ENCODE measurements at regions not wholly inside any gene's neighbourhood (a gene's known extent, or its start where the extent isn't known, plus 50 kb on each side); places are given as distances from the start of the nearest gene placed in this dataset.

- DNase-seq: no peak
- Histone ChIP-seq H3K9me3 (no peaks in the 10 kb centered on the region), H3K36me3 (no peaks in the 10 kb centered on the region), H3K27me3 (no peaks in the 10 kb centered on the region), H3K4me3 (no peak overlapping the region), H3K4me1 (no peaks in the 10 kb centered on the region), H3K27ac (no peak overlapping the region)
- 60 to 64% methylated on average over 2 of the region's 2 CpGs for whole genome bisulfite sequencing, 2 donors
- TF ChIP-seq, protein P1, sequence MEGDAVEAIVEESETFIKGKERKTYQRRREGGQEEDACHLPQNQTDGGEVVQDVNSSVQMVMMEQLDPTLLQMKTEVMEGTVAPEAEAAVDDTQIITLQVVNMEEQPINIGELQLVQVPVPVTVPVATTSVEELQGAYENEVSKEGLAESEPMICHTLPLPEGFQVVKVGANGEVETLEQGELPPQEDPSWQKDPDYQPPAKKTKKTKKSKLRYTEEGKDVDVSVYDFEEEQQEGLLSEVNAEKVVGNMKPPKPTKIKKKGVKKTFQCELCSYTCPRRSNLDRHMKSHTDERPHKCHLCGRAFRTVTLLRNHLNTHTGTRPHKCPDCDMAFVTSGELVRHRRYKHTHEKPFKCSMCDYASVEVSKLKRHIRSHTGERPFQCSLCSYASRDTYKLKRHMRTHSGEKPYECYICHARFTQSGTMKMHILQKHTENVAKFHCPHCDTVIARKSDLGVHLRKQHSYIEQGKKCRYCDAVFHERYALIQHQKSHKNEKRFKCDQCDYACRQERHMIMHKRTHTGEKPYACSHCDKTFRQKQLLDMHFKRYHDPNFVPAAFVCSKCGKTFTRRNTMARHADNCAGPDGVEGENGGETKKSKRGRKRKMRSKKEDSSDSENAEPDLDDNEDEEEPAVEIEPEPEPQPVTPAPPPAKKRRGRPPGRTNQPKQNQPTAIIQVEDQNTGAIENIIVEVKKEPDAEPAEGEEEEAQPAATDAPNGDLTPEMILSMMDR (IDR thresholded peaks at IDR 0.05): no peak
- TF ChIP-seq EP300 (IDR thresholded peaks at IDR 0.05) (no peak), POLR2AphosphoS5 (IDR thresholded peaks at IDR 0.05) (no peak), POLR2A (IDR thresholded peaks at IDR 0.05) (no peak)
- no peak for ATAC-seq (ENCODE audit: low FRiP score in 2 of 2)
These were observed 617.6 kb downstream of the CPS1 start for GRCh38 chr2:211174021-211174420.

- TF ChIP-seq POLR2A (IDR thresholded peaks at IDR 0.05): no peak
- TF ChIP-seq EP300 (IDR thresholded peaks at IDR 0.05): no peak
- TF ChIP-seq, protein P1 (IDR thresholded peaks at IDR 0.05): no peak
- TF ChIP-seq POLR2AphosphoS5 (IDR thresholded peaks at IDR 0.05): no peak
- WGBS, 2 donors: 31 to 55% methylated on average over 4 of the region's 4 CpGs
- H3K36me3 ChIP-seq: no peaks in the 10 kb centered on the region
- no peak overlapping the region for H3K27ac ChIP-seq
- no peaks in the 10 kb centered on the region for H3K9me3 ChIP-seq
- ATAC-seq (ENCODE audit: low FRiP score in 2 of 2): no peak
- H3K4me1 ChIP-seq: no peaks in the 10 kb centered on the region
- DNase-seq: no peak
- no peaks in the 10 kb centered on the region for H3K27me3 ChIP-seq
- H3K4me3 ChIP-seq: no peak overlapping the region
These were observed 618.2 kb downstream of the CPS1 start for GRCh38 chr2:211174631-211175030.

GRCh38 chr2:211175956-211176355 lies 619.6 kb downstream of the CPS1 start:
- Histone ChIP-seq H3K4me1 (no peaks in the 10 kb centered on the region), H3K27ac (no peak overlapping the region), H3K4me3 (no peak overlapping the region), H3K27me3 (no peaks in the 10 kb centered on the region), H3K9me3 (no peaks in the 10 kb centered on the region), H3K36me3 (no peaks in the 10 kb centered on the region)
- 69 to 75% methylated on average over 2 of the region's 2 CpGs for WGBS, 2 donors
- TF ChIP-seq POLR2AphosphoS5 (IDR thresholded peaks at IDR 0.05) (no peak), POLR2A (IDR thresholded peaks at IDR 0.05) (no peak)
- DNase-seq (no peak), ATAC-seq (ENCODE audit: low FRiP score in 2 of 2) (no peak)

DNA sequence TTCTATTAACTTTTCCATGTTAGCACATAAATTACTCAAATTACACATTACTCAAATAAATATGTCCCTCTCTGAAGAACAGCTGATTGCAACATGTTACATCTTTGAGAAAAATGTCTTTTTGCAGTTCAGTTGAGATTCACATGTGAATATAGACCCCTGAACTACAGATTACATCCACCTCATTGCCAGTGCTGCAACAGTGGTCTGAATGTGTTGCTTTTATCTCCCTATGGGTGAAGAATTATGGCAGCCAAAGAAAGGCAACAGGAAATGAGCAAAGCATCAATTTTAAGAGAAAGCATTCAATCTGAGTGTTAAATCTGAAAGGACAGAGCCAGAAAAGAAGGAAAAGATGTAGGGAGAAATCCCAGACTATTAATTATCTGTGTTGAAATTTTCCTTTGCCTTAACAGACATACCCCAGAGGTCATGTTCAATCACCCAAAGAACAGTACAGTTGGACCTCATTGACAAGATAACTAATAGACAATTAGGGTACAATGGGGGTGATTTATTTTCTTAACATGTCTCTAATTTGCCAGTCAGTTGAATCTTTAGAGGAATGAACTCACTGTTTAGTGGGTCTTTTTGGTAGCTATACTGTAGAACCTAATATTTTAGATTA lies 620.2 kb downstream of the CPS1 start:
- no peak overlapping the region for H3K4me3 ChIP-seq
- ATAC-seq (ENCODE audit: low FRiP score in 2 of 2): no peak
- H3K36me3 ChIP-seq: no peaks in the 10 kb centered on the region
- no peak for DNase-seq
- no peaks in the 10 kb centered on the region for H3K9me3 ChIP-seq
- TF ChIP-seq EP300 (IDR thresholded peaks at IDR 0.05) (no peak), POLR2AphosphoS5 (IDR thresholded peaks at IDR 0.05) (no peak), POLR2A (IDR thresholded peaks at IDR 0.05) (no peak)
- TF ChIP-seq, protein P1 (IDR thresholded peaks at IDR 0.05): no peak
- no peaks in the 10 kb centered on the region for H3K27me3 ChIP-seq
- peaks cover 0 to 6% (median 0%) of the 10 kb centered on the region in 4 donors for H3K4me1 ChIP-seq
- H3K27ac ChIP-seq: no peak overlapping the region

GRCh38 chr2:211181626-211182025 lies 625.2 kb downstream of the CPS1 start:
- peaks cover 0 to 9% (median 0%) of the 10 kb centered on the region in 4 donors for H3K4me1 ChIP-seq
- H3K9me3 ChIP-seq: no peaks in the 10 kb centered on the region
- H3K4me3 ChIP-seq: no peak overlapping the region
- H3K36me3 ChIP-seq: no peaks in the 10 kb centered on the region
- DNase-seq (peak in 1 of 2 donors; percentile 69), ATAC-seq (ENCODE audit: low FRiP score in 2 of 2) (peak; percentile 53 to 90)
- no peaks in the 10 kb centered on the region for H3K27me3 ChIP-seq
- 40 to 44% methylated on average over 5 of the region's 5 CpGs for WGBS, 2 donors
- no peak overlapping the region for H3K27ac ChIP-seq
- TF ChIP-seq POLR2A (IDR thresholded peaks at IDR 0.05): no peak
- TF ChIP-seq EP300 (IDR thresholded peaks at IDR 0.05): no peak
- TF ChIP-seq POLR2AphosphoS5 (IDR thresholded peaks at IDR 0.05): no peak
- TF ChIP-seq, protein P1 (IDR thresholded peaks at IDR 0.05): no peak

Measured in upper lobe of left lung (tissue), 6 donors.